ENCODE measurements at regions not wholly inside any gene's neighbourhood (a gene's known extent, or its start where the extent isn't known, plus 50 kb on each side); places are given as distances from the start of the nearest gene placed in this dataset.

- H3K36me3 ChIP-seq: no peaks in the 10 kb centered on the region
- no peak overlapping the region for H3K4me3 ChIP-seq
- no peak overlapping the region for H3K27ac ChIP-seq
- H3K9me3 ChIP-seq: no peaks in the 10 kb centered on the region
- intact Hi-C loops (cut with DNase I; ENCODE audit: low total_unique reads): no loop called here
- TF ChIP-seq POLR2A (IDR thresholded peaks at IDR 0.05) (no peak), CTCF (IDR thresholded peaks at IDR 0.05) (no peak)
- no peak for DNase-seq
- H3K4me1 ChIP-seq: no peaks in the 10 kb centered on the region
- no peaks in the 10 kb centered on the region for H3K27me3 ChIP-seq
These were observed 177.1 kb upstream of the SPRY4 start for GRCh38 chr5:142501890-142502289.

- no peak for DNase-seq
- Histone ChIP-seq H3K27ac (no peak overlapping the region), H3K4me3 (no peak overlapping the region), H3K4me1 (no peaks in the 10 kb centered on the region), H3K36me3 (no peaks in the 10 kb centered on the region), H3K27me3 (no peaks in the 10 kb centered on the region), H3K9me3 (no peaks in the 10 kb centered on the region)
- TF ChIP-seq POLR2A (IDR thresholded peaks at IDR 0.05): no peak
- no peak for TF ChIP-seq CTCF (IDR thresholded peaks at IDR 0.05)
- intact Hi-C loops (cut with DNase I; ENCODE audit: low total_unique reads): no loop called here
These were observed 175.5 kb upstream of the SPRY4 start for GRCh38 chr5:142500227-142500905.

- H3K4me3 ChIP-seq: no peak overlapping the region
- intact Hi-C loops (cut with DNase I; ENCODE audit: low total_unique reads): no loop called here
- no peaks in the 10 kb centered on the region for H3K27me3 ChIP-seq
- no peak for TF ChIP-seq POLR2A (IDR thresholded peaks at IDR 0.05)
- no peak for TF ChIP-seq CTCF (IDR thresholded peaks at IDR 0.05)
- no peaks in the 10 kb centered on the region for H3K4me1 ChIP-seq
- H3K27ac ChIP-seq: no peak overlapping the region
- DNase-seq: no peak
- no peaks in the 10 kb centered on the region for H3K36me3 ChIP-seq
- no peaks in the 10 kb centered on the region for H3K9me3 ChIP-seq
These were observed 174.9 kb upstream of the SPRY4 start for GRCh38 chr5:142499591-142500226.

- Histone ChIP-seq H3K9me3 (no peaks in the 10 kb centered on the region), H3K36me3 (no peaks in the 10 kb centered on the region), H3K4me3 (no peak overlapping the region), H3K27me3 (no peaks in the 10 kb centered on the region), H3K27ac (no peak overlapping the region), H3K4me1 (no peaks in the 10 kb centered on the region)
- TF ChIP-seq CTCF (IDR thresholded peaks at IDR 0.05) (no peak), POLR2A (IDR thresholded peaks at IDR 0.05) (no peak)
- no peak for DNase-seq
- intact Hi-C loops (cut with DNase I; ENCODE audit: low total_unique reads): no loop called here
These were observed 173.5 kb upstream of the SPRY4 start for GRCh38 chr5:142498298-142498697.

GRCh38 chr5:142495531-142495930 is 170.7 kb upstream of the SPRY4 start:
- TF ChIP-seq CTCF (IDR thresholded peaks at IDR 0.05) (no peak), POLR2A (IDR thresholded peaks at IDR 0.05) (no peak)
- intact Hi-C loops (cut with DNase I; ENCODE audit: low total_unique reads): no loop called here
- no peak overlapping the region for H3K27ac ChIP-seq
- no peaks in the 10 kb centered on the region for H3K27me3 ChIP-seq
- no peak for DNase-seq
- H3K4me1 ChIP-seq: no peaks in the 10 kb centered on the region
- no peaks in the 10 kb centered on the region for H3K36me3 ChIP-seq
- no peaks in the 10 kb centered on the region for H3K9me3 ChIP-seq
- no peak overlapping the region for H3K4me3 ChIP-seq
